GM23248 (cell line): ENCODE measurements at regions not wholly inside any gene's neighbourhood (a gene's known extent, or its start where the extent isn't known, plus 50 kb on each side); places are given as distances from the start of the nearest gene placed in this dataset.

Source experiments
- DNase-seq: peaks from one replicate; pipeline ENCODE4 v3.0.0-alpha.2; 2015
- H2AFZ ChIP-seq: fragments of 200-600 bp; sonication (generic); 2 replicates; pipeline ENCODE4 v1.6.1; 2016; ENCODE audit warnings: antibody characterized with exemption
- H3F3A ChIP-seq: fragments of 200-600 bp; sonication (generic); 2 replicates; pipeline ENCODE4 v1.6.1; 2016; ENCODE audit warnings: mild to moderate bottlenecking, antibody characterized with exemption, mixed run types; ENCODE audit not compliant: insufficient read depth
- H3K27ac ChIP-seq: fragments of 200-600 bp; sonication (generic); 2 replicates; pipeline ENCODE4 v1.5.1; 2016; ENCODE audit warnings: mild to moderate bottlenecking
- H3K27me3 ChIP-seq: fragments of 200-600 bp; sonication (generic); replicated peaks from 2 replicates; pipeline ENCODE4 v1.6.1; 2016; ENCODE audit warnings: mild to moderate bottlenecking; ENCODE audit not compliant: insufficient read depth
- H3K36me3 ChIP-seq: fragments of 200-600 bp; sonication (generic); 2 replicates; pipeline ENCODE4 v1.6.1; 2016; ENCODE audit warnings: low read depth, mild to moderate bottlenecking
- H3K4me1 ChIP-seq: fragments of 200-600 bp; sonication (generic); 2 replicates; pipeline ENCODE4 v1.6.1; 2016; ENCODE audit warnings: mild to moderate bottlenecking; ENCODE audit not compliant: insufficient read depth
- H3K4me2 ChIP-seq: fragments of 200-600 bp; sonication (generic); one replicate; pipeline ENCODE4 v1.6.1; 2016; ENCODE audit warnings: mild to moderate bottlenecking; ENCODE audit not compliant: unreplicated experiment
- H3K4me3 ChIP-seq: fragments of 200-600 bp; sonication (generic); 2 replicates; pipeline ENCODE4 v1.5.1; 2016; ENCODE audit warnings: mild to moderate bottlenecking
- H3K79me2 ChIP-seq: fragments of 200-600 bp; sonication (generic); 2 replicates; pipeline ENCODE4 v1.6.1; 2016; ENCODE audit warnings: mild to moderate bottlenecking; ENCODE audit not compliant: insufficient read depth
- H3K9ac ChIP-seq: fragments of 200-600 bp; sonication (generic); 2 replicates; pipeline ENCODE4 v1.6.1; 2016; ENCODE audit warnings: mild to moderate bottlenecking
- H3K9me2 ChIP-seq: fragments of 200-600 bp; sonication (generic); 2 replicates; pipeline ENCODE4 v1.6.1; 2016; ENCODE audit warnings: mixed run types, mild to moderate bottlenecking, moderate library complexity; ENCODE audit not compliant: insufficient read depth
- H3K9me3 ChIP-seq: fragments of 200-600 bp; sonication (generic); one replicate; pipeline ENCODE4 v1.6.1; 2017; ENCODE audit warnings: low read depth
- H4K20me1 ChIP-seq: fragments of 200-600 bp; sonication (generic); 2 replicates; pipeline ENCODE4 v1.6.0; 2016; ENCODE audit not compliant: insufficient read depth
- EZH2 ChIP-seq: fragments of 200-600 bp; sonication (generic); IDR thresholded peaks from 2 replicates; pipeline ENCODE4 v1.6.1; 2018; ENCODE audit warnings: antibody characterized with exemption, mild to moderate bottlenecking; ENCODE audit not compliant: insufficient read depth, poor library complexity, severe bottlenecking
- EZH2phosphoT487 ChIP-seq: fragments of 200-600 bp; sonication (generic); IDR thresholded peaks from 2 replicates; pipeline ENCODE4 v1.6.1; 2018; ENCODE audit warnings: antibody characterized with exemption, moderate library complexity, mild to moderate bottlenecking, low read depth; ENCODE audit not compliant: insufficient read depth
- WGBS, 2 experiments: methylation state at CpG; one replicate each; pipeline ENCODE4 v1.1.6; 2015 to 2017; ENCODE audit warnings: low lambda C conversion rate in 2 of 2, low coverage in 1 of 2; ENCODE audit errors: missing lambda C conversion rate in 2 of 2; 5-methylcytosine and 5-hydroxymethylcytosine counted together
- in situ Hi-C: fragments of 300-500 bp; cut with MboI; formaldehyde crosslinking; loops from 2 replicates; pipeline ENCODE4 v1.15.0; 2020

DNA sequence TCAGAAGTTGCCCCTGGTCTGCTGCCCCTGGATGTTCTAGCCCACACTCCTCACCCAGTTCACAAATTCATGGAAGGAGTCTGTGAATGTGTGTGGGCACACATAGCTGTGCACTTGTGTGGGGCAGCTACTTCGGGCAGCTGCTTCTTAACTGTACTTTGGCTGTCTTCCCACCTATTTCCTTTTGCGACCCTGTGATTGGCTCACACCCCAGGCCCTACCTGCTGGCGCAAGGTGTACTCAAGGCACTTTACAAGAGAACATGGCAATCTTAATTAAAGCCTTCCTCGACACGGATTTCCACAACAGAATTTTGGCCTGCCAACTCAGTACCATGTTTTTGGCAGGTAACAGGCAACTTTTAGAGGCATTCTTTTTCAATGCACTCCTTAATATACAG is 86.5 kb upstream of the CTTNBP2NL start:
- Histone ChIP-seq H3F3A (no peaks in the 10 kb centered on the region), H3K27ac (no peak overlapping the region), H3K9ac (no peak overlapping the region), H2AFZ (no peak overlapping the region), H3K9me2 (no peaks in the 10 kb centered on the region), H4K20me1 (no peaks in the 10 kb centered on the region), H3K9me3 (no peaks in the 10 kb centered on the region), H3K4me2 (no peak overlapping the region), H3K27me3 (peaks cover 4% of the 10 kb centered on the region), H3K4me1 (no peaks in the 10 kb centered on the region), H3K79me2 (no peaks in the 10 kb centered on the region), H3K36me3 (no peaks in the 10 kb centered on the region), H3K4me3 (no peak overlapping the region)
- TF ChIP-seq EZH2phosphoT487, result no peak
- TF ChIP-seq EZH2, result no peak
- WGBS, 2 experiments, result 44 to 55% methylated on average over 5 of the region's 5 CpGs
- DNase-seq, result no peak
- in situ Hi-C loops, result no loop called here

- Histone ChIP-seq H3K9me2 (no peaks in the 10 kb centered on the region), H3K9me3 (no peaks in the 10 kb centered on the region), H3F3A (no peaks in the 10 kb centered on the region), H3K36me3 (no peaks in the 10 kb centered on the region), H3K79me2 (no peaks in the 10 kb centered on the region), H3K27ac (no peak overlapping the region), H3K27me3 (peaks cover 4% of the 10 kb centered on the region), H3K4me2 (no peak overlapping the region), H3K9ac (no peak overlapping the region), H3K4me1 (no peaks in the 10 kb centered on the region), H4K20me1 (no peaks in the 10 kb centered on the region), H2AFZ (no peak overlapping the region), H3K4me3 (no peak overlapping the region)
- WGBS, 2 experiments, result 50 to 51% methylated on average over 4 to 5 of the region's 5 CpGs
- TF ChIP-seq EZH2, result no peak
- TF ChIP-seq EZH2phosphoT487, result no peak
- in situ Hi-C loops, result no loop called here
- DNase-seq, result no peak
Measured at GRCh38 chr1:112312315-112312714, 83.7 kb upstream of the CTTNBP2NL start.

GRCh38 chr1:112312879-112313278 is 83.1 kb upstream of the CTTNBP2NL start:
- no peaks in the 10 kb centered on the region for H3K9me2 ChIP-seq

GRCh38 chr1:112316254-112316913 is 79.6 kb upstream of the CTTNBP2NL start:
- peaks cover 6% of the 10 kb centered on the region for H3K27me3 ChIP-seq
- H3K27ac ChIP-seq, result no peak overlapping the region
- H3K4me3 ChIP-seq, result no peak overlapping the region
- no peaks in the 10 kb centered on the region for H3F3A ChIP-seq
- no peaks in the 10 kb centered on the region for H3K79me2 ChIP-seq
- no peaks in the 10 kb centered on the region for H3K9me3 ChIP-seq
- H3K9ac ChIP-seq, result no peak overlapping the region
- no peaks in the 10 kb centered on the region for H3K4me1 ChIP-seq
- no peaks in the 10 kb centered on the region for H3K9me2 ChIP-seq
- H4K20me1 ChIP-seq, result no peaks in the 10 kb centered on the region
- no peak overlapping the region for H2AFZ ChIP-seq
- 62 to 68% methylated on average over 8 of the region's 8 CpGs for WGBS, 2 experiments
- TF ChIP-seq EZH2phosphoT487, result no peak
- TF ChIP-seq EZH2, result no peak
- no peak for DNase-seq
- H3K36me3 ChIP-seq, result no peaks in the 10 kb centered on the region
- H3K4me2 ChIP-seq, result no peak overlapping the region
- in situ Hi-C loops, result no loop called here

More at GRCh38 chr1:112312879-112313278, 83.1 kb upstream of the CTTNBP2NL start:
- no peak for DNase-seq
- Histone ChIP-seq H3K9me3 (no peaks in the 10 kb centered on the region), H3K4me2 (no peak overlapping the region), H3K79me2 (no peaks in the 10 kb centered on the region), H3K27me3 (peaks cover 4% of the 10 kb centered on the region), H3K4me3 (no peak overlapping the region), H3K27ac (no peak overlapping the region), H3F3A (no peaks in the 10 kb centered on the region), H2AFZ (no peak overlapping the region), H4K20me1 (no peaks in the 10 kb centered on the region), H3K9ac (no peak overlapping the region), H3K4me1 (no peaks in the 10 kb centered on the region), H3K36me3 (no peaks in the 10 kb centered on the region)
- TF ChIP-seq EZH2phosphoT487 (no peak), EZH2 (no peak)
- 66 to 74% methylated on average over 5 of the region's 5 CpGs for WGBS, 2 experiments
- in situ Hi-C loops, result no loop called here
